ENCODE measurements at regions not wholly inside any gene's neighbourhood (a gene's known extent, or its start where the extent isn't known, plus 50 kb on each side); places are given as distances from the start of the nearest gene placed in this dataset.
A peak's percentile ranks its signal among the peaks of the same experiment; 100 is the strongest.

GRCh38 chr6:166770216-166771116 is 143.4 kb upstream of the RPS6KA2 start:
- DNase-seq, result no peak

- DNase-seq, result no peak
Observed at GRCh38 chr6:166769648-166770047, 142.6 kb upstream of the RPS6KA2 start.

GRCh38 chr6:166768761-166769160 is 141.7 kb upstream of the RPS6KA2 start:
- DNase-seq, result no peak

- no peak for DNase-seq
Observed at GRCh38 chr6:166767230-166767629, 140.2 kb upstream of the RPS6KA2 start.

- DNase-seq, result no peak
Observed at GRCh38 chr6:166766769-166767168, 139.7 kb upstream of the RPS6KA2 start.

- no peak for DNase-seq
Observed at GRCh38 chr6:166765234-166765541, 138.1 kb upstream of the RPS6KA2 start.

- DNase-seq, result no peak
Observed at GRCh38 chr6:166764473-166765233, 137.6 kb upstream of the RPS6KA2 start.

GRCh38 chr6:166763606-166764472 is 136.8 kb upstream of the RPS6KA2 start:
- DNase-seq, result no peak

GRCh38 chr6:166761801-166762200 is 134.8 kb upstream of the RPS6KA2 start:
- no peak for DNase-seq

- peak; percentile 82 for DNase-seq
Observed at GRCh38 chr6:166760288-166760687, 133.2 kb upstream of the RPS6KA2 start.

GRCh38 chr6:166758136-166758704 is 131.2 kb upstream of the RPS6KA2 start:
- DNase-seq, result no peak

GRCh38 chr6:166757232-166758135 is 130.4 kb upstream of the RPS6KA2 start:
- DNase-seq, result peak; percentile 24

- no peak for DNase-seq
Observed at GRCh38 chr6:166754218-166755030, 127.4 kb upstream of the RPS6KA2 start.

GRCh38 chr6:166752928-166753721 is 126.1 kb upstream of the RPS6KA2 start:
- DNase-seq, result no peak

- DNase-seq, result no peak
Observed at GRCh38 chr6:166752097-166752496, 125.0 kb upstream of the RPS6KA2 start.

- DNase-seq, result peak; percentile 8
Observed at GRCh38 chr6:166751051-166751595, 124.1 kb upstream of the RPS6KA2 start.

- DNase-seq, result peak; percentile 16
Observed at GRCh38 chr6:166750108-166750793, 123.2 kb upstream of the RPS6KA2 start.

- no peak for DNase-seq
Observed at GRCh38 chr6:166749666-166750065, 122.6 kb upstream of the RPS6KA2 start.

Measured in stimulated activated CD4-positive, alpha-beta T cell treated with anti-CD3 and anti-CD28 coated beads, Interleukin-15, amount 100 ng/mL, for 24 hours (primary cell).